KMS-11 (cell line): ENCODE measurements at regions not wholly inside any gene's neighbourhood (a gene's known extent, or its start where the extent isn't known, plus 50 kb on each side); places are given as distances from the start of the nearest gene placed in this dataset.

Experiments
- H2AFZ ChIP-seq: fragments of 200-600 bp; sonication (generic); 2 replicates; pipeline ENCODE4 v1.6.1; 2016; ENCODE audit warnings: antibody characterized with exemption, mixed run types, low read depth
- H3K27ac ChIP-seq: fragments of 200-600 bp; sonication (generic); 2 replicates; pipeline ENCODE4 v1.6.1; 2016; ENCODE audit warnings: mild to moderate bottlenecking, mixed run types
- H3K27me3 ChIP-seq: fragments of 200-600 bp; sonication (generic); 2 replicates; pipeline ENCODE4 v1.6.1; 2017; ENCODE audit warnings: mild to moderate bottlenecking, low read depth, mixed run types, moderate library complexity; ENCODE audit not compliant: insufficient read depth
- H3K36me3 ChIP-seq: fragments of 200-600 bp; sonication (generic); 2 replicates; pipeline ENCODE4 v1.6.1; 2017; ENCODE audit warnings: mild to moderate bottlenecking, mixed run types; ENCODE audit not compliant: insufficient read depth
- H3K4me1 ChIP-seq: fragments of 200-600 bp; sonication (generic); 2 replicates; pipeline ENCODE4 v1.6.1; 2016; ENCODE audit warnings: mild to moderate bottlenecking, low read depth, mixed run types; ENCODE audit not compliant: poor library complexity, severe bottlenecking
- H3K4me2 ChIP-seq: fragments of 200-600 bp; sonication (generic); 2 replicates; pipeline ENCODE4 v1.7.0; 2016; ENCODE audit warnings: mild to moderate bottlenecking, mixed run types
- H3K4me3 ChIP-seq: fragments of 200-600 bp; sonication (generic); IDR thresholded peaks from 2 replicates; pipeline ENCODE4 v1.6.1; 2017; ENCODE audit warnings: low read depth, low read length, mixed read lengths; ENCODE audit not compliant: insufficient read depth
- H3K79me2 ChIP-seq: fragments of 200-600 bp; sonication (generic); 2 replicates; pipeline ENCODE4 v1.6.1; 2016; ENCODE audit warnings: low read depth, mixed run types; ENCODE audit not compliant: insufficient read depth
- H3K9ac ChIP-seq: fragments of 200-600 bp; sonication (generic); 2 replicates; pipeline ENCODE4 v1.6.1; 2016; ENCODE audit warnings: mild to moderate bottlenecking, mixed run types
- H4K20me1 ChIP-seq: fragments of 200-600 bp; sonication (generic); 2 replicates; pipeline ENCODE4 v1.6.1; 2016; ENCODE audit warnings: mild to moderate bottlenecking, mixed run types; ENCODE audit not compliant: insufficient read depth
- CTCF ChIP-seq: fragments of 200-600 bp; sonication (generic); conservative IDR thresholded peaks from 2 replicates; pipeline ENCODE4 v1.6.1; 2017; ENCODE audit warnings: low read depth, mild to moderate bottlenecking, antibody characterized with exemption, low read length, moderate library complexity, mixed read lengths

- Histone ChIP-seq H3K79me2 (no peaks in the 10 kb centered on the region), H2AFZ (no peak overlapping the region), H3K27ac (no peak overlapping the region), H3K4me2 (no peak overlapping the region), H3K4me3 (no peak overlapping the region), H3K27me3 (no peaks in the 10 kb centered on the region), H3K36me3 (no peaks in the 10 kb centered on the region), H3K9ac (no peak overlapping the region), H4K20me1 (no peaks in the 10 kb centered on the region), H3K4me1 (no peaks in the 10 kb centered on the region)
- TF ChIP-seq CTCF = no peak
These were observed 314.0 kb upstream of the KCNJ16 start for GRCh38 chr17:69761011-69761410.

GRCh38 chr17:69761767-69762321 is 313.2 kb upstream of the KCNJ16 start:
- Histone ChIP-seq H3K4me1 (no peaks in the 10 kb centered on the region), H3K4me2 (no peak overlapping the region), H4K20me1 (no peaks in the 10 kb centered on the region), H3K9ac (no peak overlapping the region), H3K27ac (no peak overlapping the region), H3K27me3 (no peaks in the 10 kb centered on the region), H2AFZ (no peak overlapping the region), H3K4me3 (no peak overlapping the region), H3K36me3 (no peaks in the 10 kb centered on the region), H3K79me2 (no peaks in the 10 kb centered on the region)
- TF ChIP-seq CTCF = no peak

- Histone ChIP-seq H3K4me2 (no peak overlapping the region), H3K9ac (no peak overlapping the region), H4K20me1 (no peaks in the 10 kb centered on the region), H2AFZ (no peak overlapping the region), H3K79me2 (no peaks in the 10 kb centered on the region), H3K4me1 (no peaks in the 10 kb centered on the region), H3K4me3 (no peak overlapping the region), H3K36me3 (no peaks in the 10 kb centered on the region), H3K27me3 (no peaks in the 10 kb centered on the region), H3K27ac (no peak overlapping the region)
- no peak for TF ChIP-seq CTCF
These were observed 312.7 kb upstream of the KCNJ16 start for GRCh38 chr17:69762359-69762758.

GRCh38 chr17:69762766-69763165 is 312.3 kb upstream of the KCNJ16 start:
- no peak overlapping the region for H3K27ac ChIP-seq
- H3K27me3 ChIP-seq = no peaks in the 10 kb centered on the region
- no peaks in the 10 kb centered on the region for H4K20me1 ChIP-seq
- H3K36me3 ChIP-seq = no peaks in the 10 kb centered on the region
- no peak overlapping the region for H3K9ac ChIP-seq
- no peak for TF ChIP-seq CTCF
- H3K4me2 ChIP-seq = no peak overlapping the region
- no peak overlapping the region for H3K4me3 ChIP-seq
- no peaks in the 10 kb centered on the region for H3K79me2 ChIP-seq
- H3K4me1 ChIP-seq = no peaks in the 10 kb centered on the region
- no peak overlapping the region for H2AFZ ChIP-seq
